DMS 273 (cell line): ENCODE measurements at regions not wholly inside any gene's neighbourhood (a gene's known extent, or its start where the extent isn't known, plus 50 kb on each side); places are given as distances from the start of the nearest gene placed in this dataset.

Experiments
- DNase-seq: peaks from one replicate; lab custom pipeline; 2025; ENCODE audit not compliant: unreplicated experiment; lab: John Stamatoyannopoulos, UW

DNA sequence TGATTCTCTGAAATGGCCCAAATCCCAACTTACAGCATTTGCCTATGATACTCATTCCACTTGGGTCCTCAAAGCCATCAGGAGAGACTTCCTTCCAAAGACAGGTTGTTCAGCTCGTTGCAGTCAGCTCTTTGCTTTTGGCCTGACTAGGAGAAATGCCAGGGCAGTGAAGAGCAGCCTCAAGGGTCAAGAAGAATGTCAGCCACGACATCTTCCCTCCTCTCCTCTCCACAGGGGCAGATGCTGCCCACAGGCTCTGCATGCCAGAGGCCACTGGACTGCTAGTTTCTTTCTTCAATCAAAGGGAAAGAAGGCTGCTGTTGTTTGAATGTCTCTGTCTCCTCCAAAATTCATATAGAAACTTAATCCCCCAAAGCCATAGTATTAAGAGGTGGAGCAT lies 201.7 kb upstream of the PFN2 start:
- no peak for DNase-seq

DNA sequence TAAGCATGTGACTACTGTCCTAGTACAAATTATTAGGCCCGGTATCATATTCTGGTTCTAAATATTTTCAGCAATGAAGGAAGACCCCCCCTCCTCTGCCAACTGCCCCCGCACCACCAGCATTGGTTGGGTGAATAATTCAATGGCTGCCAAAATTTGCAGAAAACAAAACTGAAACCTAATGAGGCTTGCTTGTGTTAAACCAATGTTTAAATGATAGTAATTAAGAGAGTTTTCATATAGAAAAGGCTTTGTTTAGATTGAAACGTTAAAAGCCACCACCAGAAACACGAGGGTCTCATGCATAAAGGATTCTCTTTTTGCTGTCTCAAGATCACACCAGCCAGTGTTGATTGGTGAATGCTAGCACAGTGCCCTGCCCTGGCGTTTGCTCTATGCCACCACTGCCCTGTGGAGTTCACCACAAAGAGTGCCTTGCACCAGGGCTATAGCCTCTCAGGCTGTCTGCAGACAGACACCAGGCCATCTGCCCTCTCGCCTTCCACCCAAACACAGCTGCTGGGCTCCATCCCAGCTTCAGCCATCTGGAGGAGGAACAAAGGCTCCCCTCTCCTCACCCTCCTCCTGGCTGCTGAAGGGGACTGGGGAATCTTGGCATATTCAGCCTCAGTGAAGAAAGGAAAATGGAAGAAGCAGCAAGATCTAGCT lies 200.3 kb upstream of the PFN2 start:
- peak; percentile 99 for DNase-seq

DNA sequence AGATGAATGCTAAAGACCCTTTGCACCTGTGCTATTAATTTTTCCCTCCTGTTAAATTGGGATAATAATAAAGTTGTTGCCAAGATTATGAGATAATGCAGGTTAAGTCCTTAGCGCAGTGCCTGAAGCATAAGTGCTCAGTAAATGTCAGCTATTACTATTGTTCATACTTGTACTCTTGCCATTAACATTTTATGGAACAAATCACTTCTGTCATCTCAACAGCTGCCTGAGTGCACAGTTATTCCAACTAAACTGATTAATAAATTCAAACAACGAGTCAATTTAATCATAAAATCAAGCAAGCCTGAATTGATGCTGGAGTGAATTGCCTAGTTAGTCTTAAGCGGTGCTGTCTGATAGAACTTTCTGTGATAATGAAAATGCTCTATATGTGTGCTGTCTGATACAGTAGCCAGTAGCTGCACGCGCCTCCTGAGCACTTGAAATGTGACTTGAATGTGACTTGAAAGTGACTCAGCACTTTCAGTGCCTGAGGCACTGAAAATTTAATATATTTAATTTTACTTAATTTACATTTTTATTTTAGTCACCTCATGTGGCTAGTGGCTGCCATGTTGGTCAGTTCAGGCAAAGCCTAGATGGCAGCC lies 198.7 kb upstream of the PFN2 start:
- DNase-seq, result peak; percentile 35

DNA sequence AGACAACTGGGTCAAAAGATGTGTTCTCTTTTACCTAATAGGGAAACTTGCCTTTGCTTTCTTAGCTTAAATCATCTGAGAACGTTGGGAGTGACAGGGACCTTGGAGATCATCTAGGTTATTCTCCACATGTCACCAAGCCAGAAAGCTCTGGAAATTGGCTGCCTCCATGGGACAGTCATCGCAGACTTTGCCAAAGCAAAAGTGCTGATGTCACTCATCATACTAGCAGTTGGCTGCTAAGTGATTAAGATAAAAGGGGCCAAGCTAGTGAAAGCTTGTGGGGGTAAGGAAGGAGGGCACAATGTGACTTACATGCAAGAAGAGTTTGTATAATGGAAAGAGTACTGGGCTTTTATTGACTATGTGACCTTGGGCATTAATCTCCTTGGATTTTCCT lies 198.0 kb upstream of the PFN2 start:
- DNase-seq, result peak; percentile 52

DNA sequence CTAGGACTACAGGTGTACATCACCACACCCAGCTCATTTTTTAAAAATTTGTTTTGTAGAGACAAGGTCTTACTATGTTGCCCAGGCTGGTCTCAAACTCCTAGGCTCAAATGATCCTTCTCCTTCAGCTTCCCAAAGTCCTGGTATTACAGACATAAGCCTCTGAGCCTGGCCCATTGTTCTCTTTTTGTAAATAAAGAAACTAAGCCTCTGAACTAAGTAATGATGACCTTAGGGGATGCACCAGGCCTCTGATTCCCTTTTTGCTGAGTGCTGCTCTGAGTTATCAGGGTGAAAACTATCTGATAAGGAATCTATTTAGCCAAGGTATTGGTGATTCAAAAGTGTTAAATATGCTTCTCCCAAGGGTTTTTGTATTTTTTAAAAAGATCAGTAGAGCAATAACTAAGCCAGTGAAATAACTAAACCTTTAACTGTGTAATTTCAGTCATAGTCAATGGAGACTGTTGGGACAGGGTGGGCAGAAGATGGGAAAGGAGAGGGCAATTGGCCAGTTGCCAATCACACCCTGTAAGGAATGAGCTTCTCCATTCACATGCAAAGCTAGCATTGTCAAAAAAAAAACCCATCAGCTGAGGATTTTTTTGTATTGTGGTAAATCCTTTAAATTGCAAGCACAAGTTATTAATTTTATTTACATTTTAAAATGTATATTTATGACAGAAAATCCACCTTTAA lies 194.8 kb upstream of the PFN2 start:
- DNase-seq, result no peak

DNA sequence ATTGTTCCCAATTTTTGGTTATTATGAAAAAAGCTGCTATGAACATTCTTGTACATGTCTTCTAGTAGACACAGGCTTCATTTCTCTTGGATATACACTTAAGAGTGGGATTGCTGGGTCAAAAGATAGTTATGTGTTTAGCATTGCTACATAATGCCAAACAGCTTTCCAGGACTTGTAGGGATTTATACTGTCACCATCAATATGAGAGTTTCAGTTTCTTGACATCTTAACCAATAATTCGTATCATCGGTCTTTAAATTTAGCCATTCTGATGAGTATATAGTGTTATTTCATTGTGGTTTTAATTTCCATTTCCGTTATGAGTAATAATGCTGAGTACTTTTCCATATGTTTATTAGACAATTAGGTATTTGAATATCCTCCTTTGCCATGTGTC lies 190.3 kb upstream of the PFN2 start:
- DNase-seq, result no peak

DNA sequence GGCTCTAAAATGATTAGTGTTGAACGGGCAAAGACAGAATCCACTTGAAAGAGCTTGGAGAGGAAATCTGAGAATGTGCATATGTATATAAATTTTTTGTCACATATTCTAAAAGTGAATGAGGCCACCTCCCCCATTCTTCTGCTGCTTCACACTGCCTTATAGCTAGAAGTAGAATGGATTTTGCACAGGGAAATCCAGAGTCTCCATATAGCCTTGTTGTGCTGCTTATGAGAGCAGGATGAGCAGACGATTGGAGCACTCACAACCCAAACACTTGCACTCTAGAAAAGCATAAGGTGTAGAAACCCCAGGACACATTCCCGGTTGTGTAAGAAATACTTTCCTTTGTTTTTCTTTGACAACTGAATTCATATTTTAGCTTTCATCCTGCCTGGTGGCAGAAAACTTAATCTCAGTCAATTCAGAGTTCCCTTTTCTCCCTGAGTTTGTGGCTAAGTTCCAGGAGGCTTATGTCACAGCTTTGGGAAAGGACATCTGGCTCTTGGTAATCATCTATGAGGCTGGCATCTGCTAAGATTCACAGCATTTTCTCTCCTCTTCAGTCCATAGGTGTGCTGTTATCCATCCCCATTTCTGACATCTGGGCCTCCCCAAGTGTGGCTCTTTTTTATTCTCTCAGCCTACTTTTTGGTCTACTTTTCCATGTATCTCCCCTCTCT lies 188.4 kb upstream of the PFN2 start:
- DNase-seq, result peak; percentile 97

DNA sequence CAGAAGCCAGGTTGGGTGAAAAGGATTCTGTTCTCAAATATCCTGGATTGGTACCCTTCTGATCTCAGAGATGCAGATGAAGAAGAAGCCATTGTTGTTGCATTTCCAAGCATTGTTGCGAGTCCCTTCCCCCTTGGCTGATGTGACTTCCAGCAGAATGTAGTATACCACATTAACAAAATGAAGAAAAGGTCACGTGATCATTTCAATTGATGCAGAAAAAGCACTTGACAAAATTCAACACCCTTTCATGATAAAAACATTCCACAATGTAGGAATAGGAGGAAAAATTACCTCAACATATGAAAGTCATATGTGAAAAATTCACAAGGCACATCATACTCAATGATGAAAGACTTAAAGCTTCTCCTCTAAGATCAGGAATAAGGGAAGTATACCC lies 181.9 kb upstream of the PFN2 start:
- no peak for DNase-seq

DNA sequence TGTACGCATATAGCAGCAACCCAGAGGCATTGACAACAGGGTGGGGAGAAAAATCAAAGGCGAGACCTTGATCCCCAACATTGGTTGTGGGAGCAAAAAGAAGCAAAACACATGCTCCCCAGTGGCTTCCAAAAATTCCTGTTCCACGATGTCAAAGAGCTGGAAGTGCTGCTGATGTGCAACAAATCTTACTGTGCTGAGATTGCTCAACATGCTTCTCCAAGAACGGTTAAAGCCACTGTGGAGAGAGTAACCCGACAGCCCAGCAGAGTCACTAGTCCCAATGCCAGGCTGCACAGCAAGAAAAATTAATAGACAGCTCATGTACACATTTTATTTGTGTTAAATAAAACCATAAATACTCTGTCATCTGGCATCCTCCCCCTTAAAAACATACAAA lies 179.9 kb upstream of the PFN2 start:
- DNase-seq, result no peak

DNA sequence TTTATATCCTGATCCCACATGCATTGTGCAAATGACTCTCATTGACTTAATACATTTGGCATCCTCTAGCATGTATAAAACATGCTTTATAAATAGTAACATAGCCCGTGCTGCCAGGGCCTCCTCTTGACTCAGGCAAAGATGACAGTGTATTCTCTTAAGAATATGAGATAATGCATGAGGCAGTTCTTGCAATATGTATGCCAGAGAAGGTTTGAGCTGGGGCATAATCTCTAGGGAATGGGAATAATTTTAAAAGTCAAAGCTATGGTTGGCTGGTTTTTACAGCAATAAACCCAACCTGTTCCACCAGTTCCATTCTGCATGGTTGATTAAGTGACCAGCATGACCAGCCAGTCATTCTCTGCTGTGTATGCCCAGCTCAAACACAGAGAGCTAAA lies 179.0 kb upstream of the PFN2 start:
- peak; percentile 69 for DNase-seq

DNA sequence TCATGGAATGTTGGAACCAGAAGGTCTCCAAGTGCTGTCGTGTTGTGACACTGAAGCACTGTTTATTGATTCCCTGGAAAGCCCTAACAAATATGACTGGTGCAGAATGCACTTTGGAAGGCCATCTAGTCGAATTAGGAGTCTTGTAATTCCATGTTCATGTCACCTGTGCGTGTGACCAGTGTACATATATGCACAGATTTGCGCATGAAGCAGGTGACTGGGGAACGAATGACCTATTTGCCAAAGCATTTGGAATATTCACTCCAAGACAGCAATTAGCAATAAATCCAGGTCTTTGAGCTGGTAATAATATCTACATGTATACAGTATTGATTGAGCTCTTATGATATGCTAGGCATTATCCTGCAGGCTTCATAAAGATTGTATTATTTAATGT lies 177.5 kb upstream of the PFN2 start:
- DNase-seq, result no peak

DNA sequence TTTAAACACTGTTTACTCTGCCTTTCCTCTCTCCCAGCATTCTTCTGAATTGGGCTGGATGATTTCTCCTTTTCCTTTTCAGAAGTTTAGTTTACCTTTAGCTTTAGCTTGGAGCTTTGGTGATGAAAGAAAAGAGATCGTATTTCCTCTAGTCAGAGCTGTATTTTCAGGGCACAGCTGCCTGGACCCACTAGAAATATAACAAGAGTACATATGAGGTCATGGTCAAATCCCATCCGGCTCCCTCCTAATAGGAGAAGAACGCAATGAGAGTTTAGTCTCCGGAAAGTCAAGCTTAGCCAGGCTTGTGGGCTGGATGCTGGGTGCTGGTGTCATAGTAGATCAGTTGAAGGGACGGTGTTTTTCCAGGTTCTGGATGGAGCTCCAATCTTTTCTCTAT lies 177.1 kb upstream of the PFN2 start:
- peak; percentile 57 for DNase-seq

DNA sequence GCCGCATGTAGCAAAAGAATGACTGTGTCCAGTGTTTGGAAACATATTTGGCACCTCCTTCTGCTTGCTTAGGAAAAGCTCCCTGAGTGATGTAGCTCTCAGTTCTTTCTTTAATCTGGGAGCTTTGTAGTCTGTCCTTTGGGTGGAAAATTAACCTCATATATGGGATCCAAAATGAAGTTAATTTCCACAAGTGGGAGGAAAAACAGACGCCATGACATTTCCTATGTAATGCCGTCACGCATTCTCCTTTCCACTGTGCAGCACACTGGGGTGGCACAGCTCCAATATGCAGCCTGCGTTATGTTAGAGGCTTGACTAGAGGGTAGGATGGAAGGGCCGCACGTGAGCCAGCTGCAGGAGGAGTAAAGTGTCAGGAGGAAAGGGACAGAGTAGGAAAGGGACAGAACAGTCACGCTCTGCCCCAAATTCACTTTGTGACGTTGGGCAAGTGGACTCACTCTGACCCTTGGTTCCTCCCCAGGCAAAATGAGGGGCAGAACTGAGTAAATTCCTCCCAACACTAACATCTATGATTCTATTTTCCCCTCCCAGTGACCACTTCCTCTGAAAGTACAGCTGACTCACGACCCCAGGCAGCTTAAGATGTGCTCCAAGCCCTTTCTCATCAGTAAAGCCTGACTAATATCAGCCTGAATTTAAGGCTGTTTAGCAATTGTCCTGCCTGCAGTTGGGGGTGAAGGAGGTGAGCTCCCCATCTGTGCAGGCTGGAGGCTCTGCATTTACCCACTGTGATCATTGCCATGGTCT lies 176.5 kb upstream of the PFN2 start:
- peak; percentile 46 for DNase-seq

DNA sequence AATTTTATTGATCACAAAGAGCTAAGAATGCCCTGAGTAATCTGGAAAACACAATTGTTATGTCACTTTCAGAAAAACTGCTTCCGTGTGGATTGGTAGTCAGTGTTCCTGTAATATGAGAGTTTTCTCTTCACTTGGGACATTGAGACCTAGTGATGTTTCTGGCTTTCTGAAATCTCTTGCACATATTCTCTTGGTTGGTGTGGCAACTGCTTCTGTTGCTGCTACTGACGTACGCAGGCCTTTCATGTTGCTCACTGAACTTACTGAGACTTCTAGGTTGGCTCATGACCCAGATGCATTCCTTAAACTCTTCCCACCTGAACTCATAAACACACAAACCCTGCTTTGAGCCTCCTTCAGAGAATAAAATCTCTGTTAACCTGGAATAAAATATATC lies 175.0 kb upstream of the PFN2 start:
- no peak for DNase-seq

DNA sequence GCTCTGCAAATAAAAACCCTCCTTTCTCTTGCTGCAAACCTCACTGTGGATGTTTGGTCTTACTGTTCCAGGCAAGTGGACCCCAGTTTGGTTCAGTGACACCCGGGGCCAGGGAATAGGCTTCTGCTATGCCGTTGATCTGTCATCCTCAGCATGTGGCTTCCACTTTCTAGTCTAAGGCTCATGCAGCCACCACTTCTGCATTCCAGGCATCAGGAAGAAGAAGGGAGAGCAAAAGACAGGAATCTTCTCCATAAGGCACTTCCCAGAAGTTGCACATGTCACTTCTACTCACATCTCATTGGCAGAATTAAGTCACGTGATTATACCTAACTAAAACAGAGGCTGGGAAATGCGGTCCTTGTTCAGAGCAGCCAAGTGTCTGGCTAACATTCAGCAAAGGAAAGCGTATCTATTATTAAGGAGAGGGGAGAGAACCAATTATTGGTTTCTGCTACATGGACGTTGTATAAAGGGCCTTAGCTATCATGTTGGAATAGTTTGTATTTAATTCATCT lies 173.6 kb upstream of the PFN2 start:
- DNase-seq, result no peak

DNA sequence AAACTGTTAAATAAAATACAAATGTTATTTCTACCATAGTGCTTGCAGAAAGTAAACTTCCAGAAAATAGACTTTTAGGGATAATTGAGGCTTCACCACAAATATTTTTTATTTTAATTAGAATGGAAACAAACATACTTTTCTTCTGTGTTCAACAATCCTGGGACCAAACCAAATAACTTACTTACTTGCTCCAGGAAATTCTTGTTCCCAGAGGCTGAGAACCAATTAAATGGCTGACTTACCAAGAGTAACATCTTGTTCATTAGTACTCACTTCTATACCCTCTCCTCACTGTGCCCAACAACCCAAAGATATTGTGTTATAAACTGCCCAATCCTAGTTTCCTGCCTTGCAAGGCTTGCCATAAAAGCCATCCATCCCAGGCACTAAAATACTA lies 172.2 kb upstream of the PFN2 start:
- no peak for DNase-seq

DNA sequence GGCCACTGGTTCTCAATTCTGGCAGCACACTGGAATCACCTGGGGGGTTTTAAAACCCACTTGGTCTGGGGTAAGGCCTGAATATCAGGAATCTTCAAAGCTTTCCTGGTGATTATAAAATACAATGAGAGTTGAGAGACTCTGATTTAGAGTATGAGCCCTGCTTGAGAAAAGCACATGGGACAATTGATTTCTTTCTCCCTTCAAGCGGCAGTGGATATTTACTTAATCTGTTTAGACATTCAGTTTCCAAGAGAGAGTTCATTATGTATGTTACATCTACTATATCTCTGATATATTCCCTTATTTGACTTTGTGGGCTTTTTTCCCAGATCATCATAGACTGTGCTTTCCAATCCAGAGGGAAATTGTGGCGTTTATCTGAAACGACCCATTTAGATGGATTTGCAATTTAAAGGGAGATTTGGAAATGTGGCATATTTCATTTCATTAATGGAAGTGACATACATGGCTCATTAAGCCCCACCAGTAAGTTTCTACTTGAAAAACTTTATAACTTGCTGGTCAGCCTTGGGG lies 171.2 kb upstream of the PFN2 start:
- DNase-seq, result no peak

DNA sequence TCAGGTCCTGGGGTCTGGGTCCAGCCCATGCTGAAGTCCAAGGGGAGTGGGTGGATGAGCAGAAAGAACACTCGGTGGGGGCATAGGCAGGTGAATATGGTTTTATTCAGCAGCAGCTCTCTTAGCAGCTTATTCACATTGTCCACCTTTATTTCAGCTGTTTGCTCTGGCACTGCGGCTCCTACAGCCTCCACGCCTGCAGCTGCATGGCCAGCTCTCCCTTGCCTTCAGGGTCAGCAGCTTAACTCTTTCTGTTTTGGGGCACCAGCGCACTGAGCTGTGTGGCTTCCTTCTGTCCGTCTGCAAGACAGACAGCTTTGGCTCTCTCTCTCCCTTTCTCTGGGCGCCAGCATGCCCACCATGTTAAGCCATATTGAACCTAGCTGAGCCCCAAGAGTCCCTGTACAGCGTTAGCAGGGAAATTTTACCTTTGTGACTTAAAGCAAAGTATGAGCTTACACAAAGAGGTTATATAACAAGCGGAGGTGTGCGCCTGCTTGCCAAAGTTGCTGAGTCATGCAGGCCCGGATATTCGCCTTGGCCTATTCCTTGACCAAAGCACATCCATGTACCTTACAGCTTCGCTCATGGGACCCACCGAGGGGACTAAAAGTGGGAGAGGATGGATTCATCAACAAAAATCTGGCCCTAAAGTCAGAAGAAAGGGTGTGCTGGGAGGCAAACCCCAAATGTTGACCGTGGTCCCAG lies 170.1 kb upstream of the PFN2 start:
- no peak for DNase-seq

DNA sequence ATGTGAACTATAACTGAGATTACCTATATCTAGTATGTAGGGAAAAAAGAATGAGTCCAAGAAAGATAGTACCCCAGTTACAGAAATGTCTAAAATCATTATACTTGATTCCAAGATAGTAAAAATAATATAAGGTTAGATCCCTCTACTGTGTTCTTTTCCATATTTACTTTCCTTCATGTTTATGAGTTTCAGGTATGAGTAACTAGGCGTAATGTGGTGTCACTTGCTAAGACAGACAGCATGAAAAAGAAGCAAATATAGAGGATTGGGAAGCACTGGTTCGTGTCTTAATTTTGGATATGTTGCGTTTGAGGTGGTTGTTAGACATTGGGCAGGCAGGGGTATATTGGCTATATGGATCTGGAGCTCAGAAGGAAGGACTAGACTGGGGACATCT lies 168.1 kb upstream of the PFN2 start:
- no peak for DNase-seq

DNA sequence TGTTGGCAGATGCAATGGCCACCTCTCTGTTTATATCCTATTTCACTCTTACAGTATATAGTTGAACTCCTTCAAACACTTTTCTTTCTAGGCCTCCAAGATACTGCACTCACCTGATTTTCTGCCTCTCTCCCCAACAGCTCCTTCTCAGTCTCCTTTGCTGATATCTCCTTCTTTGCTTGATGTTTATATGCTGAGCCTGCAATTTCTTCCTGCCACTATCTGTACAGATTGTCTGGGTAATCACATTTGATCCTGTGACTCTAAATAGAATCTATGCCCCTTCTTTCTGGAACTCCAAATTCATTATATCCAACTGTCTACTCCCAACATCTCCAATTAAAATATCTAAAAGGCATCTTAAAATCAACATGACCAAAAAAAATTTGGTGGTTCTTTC lies 165.5 kb upstream of the PFN2 start:
- DNase-seq, result no peak
